Esophagus muscularis mucosa (tissue), 3 donors: ENCODE measurements at regions not wholly inside any gene's neighbourhood (a gene's known extent, or its start where the extent isn't known, plus 50 kb on each side); places are given as distances from the start of the nearest gene placed in this dataset.

ENCODE experiments used
- small RNA-seq, 3 donors: library from RNA; depleted of rRNA; stranded (forward); fragments of <200 nt; gene quantifications; one replicate each; pipeline ENCODE3, GENCODE V24; 2016

Small RNAs in the stretch of these regions (small RNA-seq; reads per million reads assigned to genes)
- gene RNU1-29P: 0 reads per million in 3 donors
